K562 (cell line): ENCODE measurements at regions not wholly inside any gene's neighbourhood (a gene's known extent, or its start where the extent isn't known, plus 50 kb on each side); places are given as distances from the start of the nearest gene placed in this dataset.

Experiments used
- ATAC-seq: fragments of 200-7000 bp; cut with Tn5 transposase; 3 replicates; pipeline ENCODE4 v1.9.1; 2020; ENCODE audit warnings: moderate library complexity
- BruUV-seq: library from RNA; stranded (reverse); fragments of 400-500 nt; replicated peaks from 2 replicates; lab custom pipeline; 2021; lab: Mats Ljungman, UMichigan
- CTCF ChIA-PET: fragments of 300-600 bp; formaldehyde crosslinking; extraction: SDS; loops from one replicate; lab custom pipeline; 2021; ENCODE audit warnings: low intra/inter-chr PET ratio; lab: Yijun Ruan, JAX
- POLR2A ChIA-PET: fragments of 300-600, 350-650 bp; sonication (Branson Sonifier 250); formaldehyde crosslinking; extraction: SDS; loops from one replicate; lab custom pipeline; 2021; ENCODE audit warnings: antibody characterized with exemption, inconsistent platforms; lab: Yijun Ruan, JAX
- DNase-seq, 4 experiments: peaks; one replicate each; pipeline versions ENCODE4 v3.0.0 to v3.0.0-alpha.2; 2011 to 2018; ENCODE audit warnings: low spot score in 3 of 4, mixed read lengths in 3 of 4; ENCODE audit errors: extremely low read depth in 1 of 4
- FAIRE-seq: peaks from 2 replicates; lab custom pipeline; 2011; peaks lifted over from hg19 to GRCh38; lab: Jason Lieb, UNC
- H2AFZ ChIP-seq: 2 replicates; pipeline ENCODE4 v1.6.0; 2011; ENCODE audit warnings: low read depth, low read length, control low read depth, inconsistent platforms
- H3K27ac ChIP-seq: fragments of 200-600 bp; 3 replicates; pipeline ENCODE4 v1.8.0; 2011; ENCODE audit warnings: low read depth, mild to moderate bottlenecking, control low read depth, inconsistent platforms, low read length, moderate library complexity, mixed read lengths; ENCODE audit errors: extremely low read depth
- H3K27me3 ChIP-seq, 2 experiments: fragments of 300-600 bp in 1 of 2; 2 replicates in 1 of 2; 3 replicates in 1 of 2; pipeline versions ENCODE4 v1.6.0 to v1.8.0; 2011; ENCODE audit warnings: inconsistent platforms in 2 of 2, low read length in 2 of 2, mild to moderate bottlenecking in 1 of 2, mixed read lengths in 1 of 2, moderate library complexity in 1 of 2; ENCODE audit not compliant: control insufficient read depth in 2 of 2, insufficient read depth in 2 of 2
- H3K36me3 ChIP-seq: fragments of 300-600 bp; 3 replicates; pipeline ENCODE4 v1.8.0; 2011; ENCODE audit warnings: mild to moderate bottlenecking, low read length, inconsistent platforms; ENCODE audit not compliant: control insufficient read depth, insufficient read depth
- H3K4me1 ChIP-seq, 2 experiments: fragments of 200-600 bp in 1 of 2; replicated peaks in 1 of 2; 2 replicates in 1 of 2; 3 replicates in 1 of 2; pipeline versions ENCODE4 v1.5.1 to v1.8.0; 2011; ENCODE audit warnings: inconsistent platforms in 2 of 2, low read length in 2 of 2, mild to moderate bottlenecking in 1 of 2, mixed read lengths in 1 of 2, moderate library complexity in 1 of 2; ENCODE audit not compliant: control insufficient read depth in 2 of 2, insufficient read depth in 2 of 2
- H3K4me2 ChIP-seq: 2 replicates; pipeline ENCODE4 v1.6.1; 2011; ENCODE audit warnings: low read length, control low read depth, inconsistent platforms, mixed read lengths; ENCODE audit not compliant: insufficient read depth
- H3K4me3 ChIP-seq: fragments of 200-600 bp; sonication (generic), shearing (Covaris generic); 2 replicates; pipeline ENCODE4 v1.5.1; 2016; ENCODE audit warnings: control low read depth, inconsistent platforms
- H3K79me2 ChIP-seq: fragments of 200-600 bp; 3 replicates; pipeline ENCODE4 v1.8.0; 2011; ENCODE audit warnings: low read length, inconsistent platforms; ENCODE audit not compliant: control insufficient read depth, insufficient read depth
- H3K9ac ChIP-seq, 2 experiments: 2 replicates each; pipeline versions ENCODE4 v1.6.0 to v1.6.1; 2011; ENCODE audit warnings: low read depth in 2 of 2, low read length in 2 of 2, control low read depth in 1 of 2, inconsistent platforms in 1 of 2, mild to moderate bottlenecking in 1 of 2, mixed read lengths in 1 of 2; ENCODE audit not compliant: insufficient read depth in 1 of 2
- H3K9me1 ChIP-seq: one replicate; pipeline ENCODE4 v1.6.0; 2011; ENCODE audit warnings: inconsistent platforms, mild to moderate bottlenecking, low read length, moderate library complexity; ENCODE audit not compliant: control insufficient read depth, insufficient read depth
- H3K9me3 ChIP-seq: replicated peaks from 2 replicates; pipeline ENCODE4 v1.5.1; 2011; ENCODE audit warnings: low read depth, low read length, inconsistent platforms; ENCODE audit not compliant: control insufficient read depth, insufficient read depth
- H4K20me1 ChIP-seq: replicated peaks from 2 replicates; pipeline ENCODE4 v1.6.1; 2011; ENCODE audit warnings: low read length, inconsistent platforms, mixed read lengths; ENCODE audit not compliant: control insufficient read depth, insufficient read depth
- FOXA1 ChIP-seq: fragments of 450-650 bp; IDR thresholded peaks from 2 replicates; pipeline ENCODE4 v1.6.1; 2016; ENCODE audit warnings: mild to moderate bottlenecking, borderline replicate concordance
- FOXP1 ChIP-seq: sonication (generic); formaldehyde crosslinking; IDR thresholded peaks from 2 replicates; pipeline ENCODE4 v1.8.0; 2022; ENCODE audit warnings: mild to moderate bottlenecking, missing genetic modification reagents
- HCFC1 ChIP-seq: IDR thresholded peaks from 2 replicates; pipeline ENCODE4 v1.6.1; 2012; ENCODE audit warnings: low read depth, low read length, improper control_type of control experiment
- KDM1A ChIP-seq, 2 experiments: fragments of 450-650 bp; IDR thresholded peaks; 2 replicates each; pipeline ENCODE4 v1.6.1; 2016; ENCODE audit warnings: mild to moderate bottlenecking in 2 of 2
- KLF16 ChIP-seq: IDR thresholded peaks from 2 replicates; pipeline ENCODE4 v1.6.1; 2016; ENCODE audit warnings: antibody characterized with exemption
- MXD1 ChIP-seq: fragments of 250-450 bp; sonication (Bioruptor Pico); IDR thresholded peaks from 2 replicates; pipeline ENCODE4 v1.8.0; 2021; ENCODE audit warnings: borderline replicate concordance, mild to moderate bottlenecking, moderate library complexity; ENCODE audit not compliant: poor library complexity, severe bottlenecking
- NR4A1 ChIP-seq, 2 experiments: fragments of 250-450 bp in 1 of 2; fragments of 450-650 bp in 1 of 2; sonication (Bioruptor Pico) in 1 of 2; IDR thresholded peaks; 2 replicates each; pipeline versions ENCODE4 v1.4.0 to v1.6.1; 2016 to 2020; ENCODE audit warnings: mild to moderate bottlenecking in 2 of 2, missing compliant biosample characterization in 1 of 2, missing genetic modification characterization in 1 of 2, moderate library complexity in 1 of 2
- SMARCA5 ChIP-seq: fragments of 450-650 bp; IDR thresholded peaks from 2 replicates; pipeline ENCODE4 v1.6.1; 2016
- THAP12 ChIP-seq: fragments of 250-450 bp; sonication (Bioruptor Pico); IDR thresholded peaks from 2 replicates; pipeline ENCODE4 v1.9.0; 2021; ENCODE audit warnings: mild to moderate bottlenecking, inconsistent platforms
- ZC3H8 ChIP-seq: fragments of 450-650 bp; IDR thresholded peaks from 2 replicates; pipeline ENCODE4 v1.6.1; 2017
- ZNF124 ChIP-seq: sonication (generic); formaldehyde crosslinking; IDR thresholded peaks from 2 replicates; pipeline ENCODE4 v1.8.1; 2022; ENCODE audit warnings: missing genetic modification reagents
- ZNF174 ChIP-seq: fragments of 250-450 bp; sonication (Bioruptor Pico); IDR thresholded peaks from 2 replicates; pipeline ENCODE4 v1.4.0; 2020; ENCODE audit warnings: mild to moderate bottlenecking
- ZNF184 ChIP-seq: sonication (generic); formaldehyde crosslinking; IDR thresholded peaks from 2 replicates; pipeline ENCODE4 v1.5.0; 2020; ENCODE audit warnings: missing genetic modification reagents
- ZNF197 ChIP-seq: fragments of 200-800 bp; sonication (Bioruptor generic); IDR thresholded peaks from 2 replicates; pipeline ENCODE4 v1.6.1; 2016; ENCODE audit warnings: low read depth, missing genetic modification characterization, missing compliant biosample characterization
- ZNF707 ChIP-seq: fragments of 250-450 bp; sonication (Bioruptor Pico); conservative IDR thresholded peaks from 2 replicates; pipeline ENCODE4 v1.8.0; 2022; ENCODE audit warnings: inconsistent platforms, mild to moderate bottlenecking, moderate library complexity
- WGBS: fragments of 100-300 bp; shearing (Covaris generic); methylation state at CpG from one replicate; pipeline ENCODE4 v1.1.6; 2016; ENCODE audit warnings: low coverage, mixed read lengths; ENCODE audit not compliant: insufficient coverage; ENCODE audit errors: missing lambda C conversion rate; 5-methylcytosine and 5-hydroxymethylcytosine counted together
- in situ Hi-C: fragments of 300-500 bp; cut with MboI; formaldehyde crosslinking; loops from 4 replicates; pipeline ENCODE4 v1.15.0; 2018; ENCODE audit warnings: inconsistent platforms, mixed read lengths
- intact Hi-C: fragments of 100-400 bp; cut with micrococcal nuclease; formaldehyde crosslinking; loops from 2 replicates; pipeline ENCODE4 v1.14.2; 2022

GRCh38 chr4:35950442-35950841 lies 293.9 kb downstream of the ARAP2 start:
- intact Hi-C loops (no loop called here), in situ Hi-C loops (no loop called here)
- TF ChIP-seq HCFC1 (no peak), ZNF707 (peak; percentile 77)
- CTCF ChIA-PET = no interaction called here
- Histone ChIP-seq H3K4me2 (no peak overlapping the region), H3K9me3 (no peaks in the 10 kb centered on the region), H3K9ac (no peak overlapping the region), H4K20me1 (no peaks in the 10 kb centered on the region), H3K27ac (no peak overlapping the region), H3K27me3 (no peaks in the 10 kb centered on the region), H3K36me3 (no peaks in the 10 kb centered on the region), H3K9me1 (no peaks in the 10 kb centered on the region), H3K79me2 (no peaks in the 10 kb centered on the region), H3K4me1 (no peaks in the 10 kb centered on the region), H2AFZ (no peak overlapping the region), H3K4me3 (no peak overlapping the region)
- ATAC-seq = no peak
- no peak for DNase-seq
- FAIRE-seq = no peak
- POLR2A ChIA-PET = no interaction called here
- BruUV-seq = no TSS peak
- WGBS = 0% methylated on average over 1 of the region's 1 CpG

GRCh38 chr4:35952751-35953150 lies 291.6 kb downstream of the ARAP2 start:
- DNase-seq = no peak
- in situ Hi-C loops = no loop called here
- intact Hi-C loops = no loop called here
- no peak for TF ChIP-seq SMARCA5
- no peak for TF ChIP-seq FOXP1 (CRISPR knock-in tag)
- no peak for TF ChIP-seq ZNF174 (CRISPR knock-in tag)
- TF ChIP-seq KLF16 = no peak
- no peak for TF ChIP-seq ZNF184 (CRISPR knock-in tag)
- no peak for TF ChIP-seq ZNF197 (CRISPR knock-in tag)
- no peak for TF ChIP-seq MXD1 (CRISPR knock-in tag)
- TF ChIP-seq THAP12 = no peak
- no peak for TF ChIP-seq ZC3H8
- TF ChIP-seq NR4A1 (CRISPR knock-in tag; IDR thresholded peaks at IDR 0.05) = no peak
- TF ChIP-seq NR4A1 (tag; IDR thresholded peaks at IDR 0.05) = no peak
- no peak for TF ChIP-seq KDM1A (IDR thresholded peaks at IDR 0.05)
- TF ChIP-seq FOXA1 = no peak
- TF ChIP-seq ZNF124 = no peak
- H3K27ac ChIP-seq = no peak overlapping the region
- no peaks in the 10 kb centered on the region for H3K4me1 ChIP-seq
- H3K9me3 ChIP-seq = no peaks in the 10 kb centered on the region
- no peak overlapping the region for H3K4me2 ChIP-seq
- WGBS = 3% methylated on average over 2 of the region's 2 CpGs
- no peak overlapping the region for H3K9ac ChIP-seq
- CTCF ChIA-PET = no interaction called here
- H4K20me1 ChIP-seq = no peaks in the 10 kb centered on the region
- H3K27me3 ChIP-seq = no peaks in the 10 kb centered on the region
- POLR2A ChIA-PET = no interaction called here
- no peaks in the 10 kb centered on the region for H3K79me2 ChIP-seq
- H2AFZ ChIP-seq = no peak overlapping the region
- no peak for FAIRE-seq
- no TSS peak for BruUV-seq
- H3K4me3 ChIP-seq = no peak overlapping the region
- no peaks in the 10 kb centered on the region for H3K9me1 ChIP-seq
- H3K36me3 ChIP-seq = no peaks in the 10 kb centered on the region
- ATAC-seq = no peak
